Mesendoderm (in vitro differentiated cells): ENCODE measurements at regions not wholly inside any gene's neighbourhood (a gene's known extent, or its start where the extent isn't known, plus 50 kb on each side); places are given as distances from the start of the nearest gene placed in this dataset.
A peak's percentile ranks its signal among the peaks of the same experiment; 100 is the strongest.

Experiments used
- DNase-seq: peaks from one replicate; pipeline ENCODE4 v3.0.0; 2013
- H2AK5ac ChIP-seq: 2 replicates; pipeline ENCODE4 v1.6.1; 2013; ENCODE audit warnings: low read length, inconsistent platforms
- H2BK120ac ChIP-seq: 2 replicates; pipeline ENCODE4 v1.6.1; 2013; ENCODE audit warnings: low read depth, mild to moderate bottlenecking, low read length, moderate library complexity, mixed read lengths
- H2BK15ac ChIP-seq: replicated peaks from 2 replicates; pipeline ENCODE4 v1.6.1; 2013; ENCODE audit warnings: low read depth, mild to moderate bottlenecking, moderate library complexity
- H2BK5ac ChIP-seq: 2 replicates; pipeline ENCODE4 v1.6.1; 2013; ENCODE audit warnings: low read length, inconsistent platforms
- H3K18ac ChIP-seq: 2 replicates; pipeline ENCODE4 v1.6.1; 2013; ENCODE audit warnings: mild to moderate bottlenecking, low read length, mixed read lengths
- H3K23ac ChIP-seq: one replicate; pipeline ENCODE4 v1.6.1; 2013; ENCODE audit warnings: low read length
- H3K27ac ChIP-seq: 2 replicates; pipeline ENCODE4 v1.5.1; 2013; ENCODE audit warnings: low read depth, mild to moderate bottlenecking, inconsistent platforms, low read length, moderate library complexity
- H3K27me3 ChIP-seq: 2 replicates; pipeline ENCODE4 v1.6.1; 2013; ENCODE audit warnings: low read length, control low read depth, mild to moderate bottlenecking, inconsistent platforms; ENCODE audit not compliant: insufficient read depth, poor library complexity
- H3K36me3 ChIP-seq: 2 replicates; pipeline ENCODE4 v1.6.1; 2013; ENCODE audit warnings: low read length, inconsistent platforms; ENCODE audit not compliant: control insufficient read depth, insufficient read depth
- H3K4ac ChIP-seq: one replicate; pipeline ENCODE4 v1.6.1; 2013; ENCODE audit warnings: low read depth, mild to moderate bottlenecking, low read length, moderate library complexity
- H3K4me1 ChIP-seq: 2 replicates; pipeline ENCODE4 v1.6.1; 2013; ENCODE audit warnings: low read depth, low read length, inconsistent platforms; ENCODE audit not compliant: control insufficient read depth
- H3K4me2 ChIP-seq: 2 replicates; pipeline ENCODE4 v1.6.1; 2013; ENCODE audit warnings: low read length
- H3K4me3 ChIP-seq: 2 replicates; pipeline ENCODE4 v1.5.1; 2013; ENCODE audit warnings: mild to moderate bottlenecking, low read length
- H3K56ac ChIP-seq: one replicate; pipeline ENCODE4 v1.6.1; 2013; ENCODE audit warnings: low read length
- H3K79me1 ChIP-seq: 2 replicates; pipeline ENCODE4 v1.6.1; 2013; ENCODE audit warnings: low read length, inconsistent platforms
- H3K79me2 ChIP-seq: 2 replicates; pipeline ENCODE4 v1.6.1; 2013; ENCODE audit warnings: mild to moderate bottlenecking, low read length; ENCODE audit not compliant: control insufficient read depth, insufficient read depth
- H3K9ac ChIP-seq: 2 replicates; pipeline ENCODE4 v1.6.1; 2013; ENCODE audit warnings: low read length, inconsistent platforms
- H4K5ac ChIP-seq: one replicate; pipeline ENCODE4 v1.6.1; 2013; ENCODE audit warnings: low read length
- H4K8ac ChIP-seq: one replicate; pipeline ENCODE4 v1.6.1; 2013; ENCODE audit warnings: low read depth, mild to moderate bottlenecking, control low read depth, low read length, moderate library complexity
- WGBS: extraction: QIAGEN DNeasy Blood & Tissue Kit; methylation state at CpG from one replicate; pipeline ENCODE4 v1.1.7; 2013; ENCODE audit warnings: low lambda C conversion rate, missing lambda C conversion rate; ENCODE audit not compliant: insufficient coverage; ENCODE audit errors: extremely low coverage; 5-methylcytosine and 5-hydroxymethylcytosine counted together

DNA sequence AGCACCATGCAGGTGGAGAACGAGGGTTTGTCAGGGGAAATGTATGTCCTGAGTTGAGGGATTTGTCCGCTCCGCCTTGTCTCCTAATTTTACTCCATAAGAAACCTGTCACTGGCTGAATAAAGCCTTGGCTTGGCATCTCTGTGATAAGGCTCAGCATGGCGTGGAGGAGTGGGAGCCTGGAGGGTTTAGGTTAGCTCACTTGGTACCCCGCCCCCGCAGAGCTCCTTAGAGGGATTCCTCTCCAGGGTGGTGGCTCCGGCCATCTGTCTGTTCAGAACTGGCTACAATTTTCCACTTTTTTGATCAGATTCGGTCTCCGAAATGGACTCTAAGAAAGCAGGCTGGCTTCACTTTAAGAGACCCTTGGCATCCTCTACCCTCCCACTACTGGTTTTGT lies 192.2 kb upstream of the SYNDIG1 start:
- no peak overlapping the region for H3K4me2 ChIP-seq
- H3K27ac ChIP-seq: no peak overlapping the region
- H2BK15ac ChIP-seq: no peak overlapping the region
- H4K5ac ChIP-seq: no peak overlapping the region
- no peak overlapping the region for H3K4me3 ChIP-seq
- H3K56ac ChIP-seq: no peak overlapping the region
- H3K36me3 ChIP-seq: no peaks in the 10 kb centered on the region
- H3K23ac ChIP-seq: no peak overlapping the region
- H3K79me1 ChIP-seq: no peaks in the 10 kb centered on the region
- no peak overlapping the region for H2BK5ac ChIP-seq
- no peak overlapping the region for H3K18ac ChIP-seq
- H3K9ac ChIP-seq: no peak overlapping the region
- no peak overlapping the region for H3K4ac ChIP-seq
- DNase-seq: peak; percentile 55
- no peak overlapping the region for H2BK120ac ChIP-seq
- H3K79me2 ChIP-seq: no peaks in the 10 kb centered on the region
- no peaks in the 10 kb centered on the region for H3K27me3 ChIP-seq
- H4K8ac ChIP-seq: no peak overlapping the region
- no peak overlapping the region for H2AK5ac ChIP-seq
- no CpG with 5 or more reads among the region's 9 CpGs for WGBS
- H3K4me1 ChIP-seq: peaks cover 7% of the 10 kb centered on the region

DNA sequence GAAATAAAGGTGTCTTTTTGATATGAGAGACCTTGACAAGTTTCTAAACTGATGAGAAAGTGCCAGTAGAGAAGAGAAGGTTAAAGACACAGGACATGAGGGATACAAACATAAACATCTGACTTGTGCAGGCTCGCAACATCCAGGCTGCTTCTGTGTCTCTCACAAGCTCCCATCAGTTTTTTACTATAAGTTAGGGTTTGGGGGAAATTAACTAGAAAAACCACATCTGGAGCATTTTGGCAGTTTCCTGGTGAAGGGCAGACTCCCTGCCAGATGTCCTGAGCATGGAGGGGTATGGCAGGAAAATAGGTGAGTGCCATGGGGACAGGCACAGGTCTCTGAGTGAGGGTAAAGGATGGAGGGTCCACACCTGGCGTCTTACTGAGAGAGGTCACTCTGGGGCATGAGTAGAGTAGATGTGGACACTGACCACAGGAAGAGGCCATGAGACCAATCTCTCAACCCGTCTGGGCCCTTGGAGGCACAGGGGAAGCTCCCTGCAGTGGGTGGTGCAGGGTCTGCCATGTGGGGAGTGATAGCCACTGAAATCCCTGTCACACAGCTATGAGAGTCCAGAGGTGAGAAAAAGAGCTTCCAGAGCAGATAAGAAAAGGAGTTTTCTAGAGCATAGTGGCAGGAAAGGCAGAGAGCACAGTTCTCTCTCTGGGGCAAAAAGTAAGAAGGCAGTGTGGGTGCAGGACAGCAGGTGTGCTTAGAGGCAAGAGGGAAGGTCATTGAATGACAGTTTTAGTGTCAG lies 193.3 kb upstream of the SYNDIG1 start:
- H3K79me2 ChIP-seq: no peaks in the 10 kb centered on the region
- peak; percentile 51 for DNase-seq
- no peak overlapping the region for H4K8ac ChIP-seq
- no peaks in the 10 kb centered on the region for H3K27me3 ChIP-seq
- no peak overlapping the region for H3K9ac ChIP-seq
- H3K4me1 ChIP-seq: peaks cover 7% of the 10 kb centered on the region
- H2BK5ac ChIP-seq: no peak overlapping the region
- H2BK15ac ChIP-seq: no peak overlapping the region
- no peak overlapping the region for H2BK120ac ChIP-seq
- no peak overlapping the region for H3K23ac ChIP-seq
- H3K36me3 ChIP-seq: no peaks in the 10 kb centered on the region
- H3K79me1 ChIP-seq: no peaks in the 10 kb centered on the region
- H3K56ac ChIP-seq: no peak overlapping the region
- no peak overlapping the region for H2AK5ac ChIP-seq
- no peak overlapping the region for H3K4me2 ChIP-seq
- H3K18ac ChIP-seq: no peak overlapping the region
- H4K5ac ChIP-seq: no peak overlapping the region
- no peak overlapping the region for H3K4ac ChIP-seq
- H3K4me3 ChIP-seq: no peak overlapping the region
- WGBS: no CpG with 5 or more reads among the region's 3 CpGs
- no peak overlapping the region for H3K27ac ChIP-seq

DNA sequence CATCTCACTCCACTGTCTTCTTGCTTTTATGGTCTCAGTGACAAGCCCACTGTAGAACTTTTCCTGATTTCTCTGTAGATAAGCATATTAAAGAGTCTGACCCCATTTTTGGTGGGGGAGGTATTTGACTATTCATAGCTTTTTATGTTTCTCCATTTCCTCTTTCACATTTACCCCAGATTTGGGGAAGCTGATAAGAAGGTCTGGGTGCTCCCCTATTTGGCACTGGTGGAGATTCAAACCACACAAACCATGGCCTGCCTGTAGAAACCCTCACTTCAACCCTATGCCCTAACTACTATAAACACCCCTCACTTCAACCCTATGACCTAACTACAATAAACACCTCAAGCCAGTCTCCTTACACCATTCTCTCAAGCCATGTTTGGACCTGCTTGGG lies 196.2 kb upstream of the SYNDIG1 start:
- Histone ChIP-seq H4K5ac (no peak overlapping the region), H3K4me3 (no peak overlapping the region), H3K79me1 (no peaks in the 10 kb centered on the region), H3K27ac (no peak overlapping the region), H3K4me2 (no peak overlapping the region), H3K4me1 (peaks cover 7% of the 10 kb centered on the region), H3K36me3 (no peaks in the 10 kb centered on the region), H3K27me3 (no peaks in the 10 kb centered on the region), H3K56ac (no peak overlapping the region), H2AK5ac (no peak overlapping the region), H3K4ac (no peak overlapping the region), H2BK15ac (no peak overlapping the region), H3K23ac (no peak overlapping the region), H2BK5ac (no peak overlapping the region), H3K9ac (no peak overlapping the region), H2BK120ac (no peak overlapping the region), H3K79me2 (no peaks in the 10 kb centered on the region), H3K18ac (no peak overlapping the region), H4K8ac (no peak overlapping the region)
- no peak for DNase-seq

DNA sequence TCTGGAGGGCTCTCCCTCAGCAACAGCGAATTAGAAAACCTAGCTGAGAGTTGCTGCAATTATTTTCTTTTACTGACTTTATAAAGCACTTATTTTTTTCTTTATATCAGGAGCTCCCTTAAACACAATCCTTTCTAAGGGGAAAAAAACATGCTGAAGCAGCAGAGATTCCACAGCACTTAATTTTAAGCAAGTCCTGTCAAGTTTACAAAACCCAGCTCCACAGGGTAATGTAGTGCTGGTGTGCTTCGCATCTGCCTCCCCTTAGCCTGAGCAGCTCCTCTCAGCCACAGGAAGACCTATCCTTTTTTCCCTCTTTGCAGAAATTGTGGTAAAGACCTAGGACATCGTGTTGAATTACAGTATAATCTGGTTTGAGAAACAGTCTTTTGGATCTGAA lies 208.1 kb upstream of the SYNDIG1 start:
- no peak overlapping the region for H3K4ac ChIP-seq
- no peak overlapping the region for H4K8ac ChIP-seq
- no peaks in the 10 kb centered on the region for H3K4me1 ChIP-seq
- no peaks in the 10 kb centered on the region for H3K36me3 ChIP-seq
- no peak for DNase-seq
- H4K5ac ChIP-seq: no peak overlapping the region
- H2BK15ac ChIP-seq: no peak overlapping the region
- H3K56ac ChIP-seq: no peak overlapping the region
- no peak overlapping the region for H3K18ac ChIP-seq
- no peak overlapping the region for H3K9ac ChIP-seq
- no peak overlapping the region for H3K23ac ChIP-seq
- no peaks in the 10 kb centered on the region for H3K27me3 ChIP-seq
- no peak overlapping the region for H2BK5ac ChIP-seq
- no peak overlapping the region for H2BK120ac ChIP-seq
- no peak overlapping the region for H3K27ac ChIP-seq
- no peak overlapping the region for H3K4me3 ChIP-seq
- no peak overlapping the region for H3K4me2 ChIP-seq
- no CpG with 5 or more reads among the region's 3 CpGs for whole genome bisulfite sequencing
- H3K79me1 ChIP-seq: no peaks in the 10 kb centered on the region
- no peaks in the 10 kb centered on the region for H3K79me2 ChIP-seq
- no peak overlapping the region for H2AK5ac ChIP-seq

DNA sequence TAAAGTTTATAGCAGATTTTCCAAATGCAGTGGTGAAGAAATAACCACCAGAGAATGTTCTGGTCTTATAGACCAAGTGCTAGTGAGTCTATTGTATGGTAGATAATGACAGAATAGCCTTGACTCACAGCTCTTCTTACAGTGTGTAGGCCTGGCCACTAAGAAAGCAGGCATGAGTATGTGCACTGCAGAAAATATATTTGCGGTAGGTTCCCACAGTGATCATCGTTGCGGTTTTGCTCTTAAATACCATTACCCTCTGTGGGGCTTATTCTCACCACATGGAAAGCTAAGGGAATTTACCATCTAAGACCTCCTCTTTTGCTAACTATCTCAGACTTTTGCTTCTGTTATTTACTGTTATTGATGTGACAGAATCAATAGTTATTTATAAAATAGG lies 212.3 kb upstream of the SYNDIG1 start:
- Histone ChIP-seq H4K8ac (no peak overlapping the region), H3K4me2 (no peak overlapping the region), H3K4me1 (no peaks in the 10 kb centered on the region), H2BK5ac (no peak overlapping the region), H2AK5ac (no peak overlapping the region), H3K4ac (no peak overlapping the region), H3K23ac (no peak overlapping the region), H3K27me3 (no peaks in the 10 kb centered on the region), H3K36me3 (no peaks in the 10 kb centered on the region), H3K4me3 (no peak overlapping the region), H3K79me2 (no peaks in the 10 kb centered on the region), H2BK15ac (no peak overlapping the region), H3K27ac (no peak overlapping the region), H4K5ac (no peak overlapping the region), H3K56ac (no peak overlapping the region), H2BK120ac (no peak overlapping the region), H3K79me1 (no peaks in the 10 kb centered on the region), H3K9ac (no peak overlapping the region), H3K18ac (no peak overlapping the region)
- DNase-seq: no peak
- no CpG with 5 or more reads among the region's 3 CpGs for WGBS

DNA sequence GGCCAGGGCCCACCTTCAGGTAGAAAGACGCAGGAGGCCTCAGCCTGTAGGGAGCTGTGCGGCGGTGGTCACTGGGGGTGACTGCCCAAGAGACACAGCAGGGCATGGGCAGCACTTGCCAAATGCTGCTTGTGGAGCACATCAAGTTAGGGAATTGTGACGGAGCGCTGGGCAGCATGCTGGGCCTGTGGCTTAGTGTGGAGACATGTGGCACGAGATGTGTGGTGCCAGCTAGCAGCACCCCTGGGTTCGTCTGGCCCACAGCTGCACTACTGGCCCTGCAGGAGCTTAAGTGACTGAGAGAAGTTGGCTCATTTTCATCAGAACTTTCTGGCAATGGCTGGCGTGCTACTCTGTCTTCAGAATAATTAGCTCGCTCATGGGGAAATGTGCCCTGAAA lies 213.1 kb upstream of the SYNDIG1 start:
- H2BK5ac ChIP-seq: no peak overlapping the region
- H3K18ac ChIP-seq: no peak overlapping the region
- H3K27ac ChIP-seq: no peak overlapping the region
- DNase-seq: no peak
- no peak overlapping the region for H3K4me2 ChIP-seq
- H3K79me2 ChIP-seq: no peaks in the 10 kb centered on the region
- H3K79me1 ChIP-seq: no peaks in the 10 kb centered on the region
- H2BK120ac ChIP-seq: no peak overlapping the region
- H2BK15ac ChIP-seq: no peak overlapping the region
- no peaks in the 10 kb centered on the region for H3K4me1 ChIP-seq
- no peak overlapping the region for H3K56ac ChIP-seq
- no peaks in the 10 kb centered on the region for H3K36me3 ChIP-seq
- no CpG with 5 or more reads among the region's 9 CpGs for WGBS
- no peak overlapping the region for H3K23ac ChIP-seq
- H3K4ac ChIP-seq: no peak overlapping the region
- no peak overlapping the region for H4K5ac ChIP-seq
- no peak overlapping the region for H3K9ac ChIP-seq
- no peaks in the 10 kb centered on the region for H3K27me3 ChIP-seq
- no peak overlapping the region for H3K4me3 ChIP-seq
- no peak overlapping the region for H4K8ac ChIP-seq
- no peak overlapping the region for H2AK5ac ChIP-seq
